ENCODE measurements at regions not wholly inside any gene's neighbourhood (a gene's known extent, or its start where the extent isn't known, plus 50 kb on each side); places are given as distances from the start of the nearest gene placed in this dataset.
"Not testable (repeated sequence)": the region's sequence is repeated elsewhere in the genome, so short reads cannot be mapped to it uniquely, and the experiment has no call there.

DNA sequence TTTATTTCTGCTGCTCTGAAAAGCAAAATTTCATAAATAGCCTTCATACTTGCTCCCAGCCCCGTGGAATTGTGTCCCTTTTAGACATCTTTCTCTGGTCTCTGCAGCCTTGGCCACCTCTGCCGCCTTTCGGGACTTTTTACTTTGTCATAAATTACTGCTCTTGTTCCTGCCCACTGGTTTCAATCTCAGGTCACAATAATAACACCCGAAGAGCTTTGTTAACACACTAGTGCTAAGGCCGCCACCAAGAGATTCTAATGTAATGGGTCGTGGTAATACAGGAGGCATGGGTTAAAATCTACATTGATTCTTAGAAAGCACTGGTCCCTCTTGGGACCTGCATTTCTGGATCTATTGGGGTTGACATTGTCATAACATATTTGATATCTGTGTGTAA is 276.0 kb upstream of the VWC2 start:
- no peaks in the 10 kb centered on the region for H3K4me1 Mint-ChIP-seq
- no peak for ATAC-seq
- H3K36me3 Mint-ChIP-seq, result no peaks in the 10 kb centered on the region
- no peak for DNase-seq (ENCODE audit: low spot score in 2 of 2)
- no peak overlapping the region for H3K27ac Mint-ChIP-seq
- no peak overlapping the region for H3K4me3 Mint-ChIP-seq
- H3K9me3 Mint-ChIP-seq, result peaks cover 3% of the 10 kb centered on the region

DNA sequence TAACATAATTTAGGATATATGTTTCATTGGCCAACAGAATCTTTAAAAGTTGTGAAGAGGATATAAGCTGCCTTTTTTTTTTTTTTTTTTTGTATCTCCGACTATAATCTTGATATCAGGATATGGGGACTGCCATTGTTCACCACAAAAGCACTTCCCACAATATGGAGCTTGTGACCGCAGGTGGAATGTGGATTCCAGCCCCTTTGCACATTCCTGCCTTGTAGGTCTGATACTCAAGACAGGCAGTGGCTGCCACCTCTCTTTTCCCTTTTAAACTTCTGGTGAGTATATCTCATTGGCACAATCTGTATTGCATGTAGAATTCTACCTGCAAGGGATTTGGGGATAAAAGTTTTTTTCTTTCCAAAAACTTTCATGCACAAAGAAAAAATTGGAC is 272.7 kb upstream of the VWC2 start:
- no peak overlapping the region for H3K27ac Mint-ChIP-seq
- H3K9me3 Mint-ChIP-seq, result no peaks in the 10 kb centered on the region
- H3K36me3 Mint-ChIP-seq, result no peaks in the 10 kb centered on the region
- ATAC-seq (no peak), DNase-seq (ENCODE audit: low spot score in 2 of 2) (no peak)
- no peaks in the 10 kb centered on the region for H3K4me1 Mint-ChIP-seq
- H3K4me3 Mint-ChIP-seq, result no peak overlapping the region

DNA sequence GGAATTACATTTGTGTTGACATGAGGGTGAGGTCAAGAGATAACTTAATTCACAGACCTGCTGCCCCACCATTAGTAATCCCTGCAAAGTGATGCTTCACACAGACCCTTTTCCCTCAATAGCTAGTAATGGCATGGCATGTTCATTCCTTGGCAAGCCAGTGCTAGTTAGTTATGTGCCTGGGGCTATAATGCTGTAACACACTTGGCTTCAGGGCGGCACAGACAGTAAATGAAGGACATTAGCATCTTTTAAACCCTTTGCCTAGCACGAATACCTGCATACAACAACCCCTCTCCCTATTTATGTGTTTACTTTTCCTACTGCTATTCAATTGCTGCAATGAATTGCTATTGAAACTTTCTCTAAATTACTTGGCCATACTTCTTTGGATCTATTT is 266.2 kb upstream of the VWC2 start:
- not testable (repeated sequence) for H3K4me3 Mint-ChIP-seq; H3K9me3 Mint-ChIP-seq; H3K4me1 Mint-ChIP-seq; DNase-seq (ENCODE audit: low spot score in 2 of 2); ATAC-seq; H3K36me3 Mint-ChIP-seq; H3K27ac Mint-ChIP-seq

DNA sequence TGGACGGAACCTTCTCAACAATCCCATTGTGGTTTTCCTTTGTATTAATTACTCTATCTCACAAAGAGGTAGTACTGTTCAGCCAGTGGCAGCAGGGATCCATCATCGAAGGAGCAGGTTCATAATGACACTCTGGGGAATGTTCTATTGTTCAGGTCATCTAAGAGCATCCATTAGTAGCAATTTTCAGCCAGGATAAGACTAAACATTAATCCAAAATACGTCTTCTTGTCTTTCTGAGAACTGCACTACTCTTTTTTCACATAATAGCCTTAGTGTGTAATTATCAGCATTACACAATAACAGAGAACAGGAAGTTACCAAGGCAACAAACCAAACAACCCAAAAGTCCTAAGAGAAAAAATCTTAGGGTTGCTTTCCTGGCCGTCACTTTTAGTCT is 259.5 kb upstream of the VWC2 start:
- no peaks in the 10 kb centered on the region for H3K4me1 Mint-ChIP-seq
- H3K36me3 Mint-ChIP-seq, result no peaks in the 10 kb centered on the region
- ATAC-seq, result no peak
- DNase-seq (ENCODE audit: low spot score in 2 of 2), result no peak
- peaks cover 7% of the 10 kb centered on the region for H3K9me3 Mint-ChIP-seq
- no peak overlapping the region for H3K27ac Mint-ChIP-seq
- no peak overlapping the region for H3K4me3 Mint-ChIP-seq

DNA sequence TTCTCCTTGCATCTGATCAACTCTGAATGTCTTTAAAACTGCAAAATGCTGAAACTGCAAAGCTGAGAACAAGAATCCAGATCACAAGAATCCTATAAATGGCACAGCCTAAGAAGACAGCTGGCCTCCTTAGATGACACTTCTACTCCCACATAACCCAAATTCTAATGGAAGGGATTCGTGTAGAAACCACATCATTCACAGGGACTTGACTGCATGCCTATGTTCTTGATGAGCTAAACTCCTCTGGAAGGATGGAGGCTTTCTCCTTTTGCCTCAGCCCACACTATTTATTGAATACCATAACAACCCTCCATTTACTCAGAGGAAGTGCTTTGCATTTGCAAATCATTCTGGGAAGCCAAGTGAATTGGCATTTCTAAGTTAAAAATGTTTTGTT is 252.5 kb upstream of the VWC2 start:
- Mint-ChIP-seq H3K36me3 (no peaks in the 10 kb centered on the region), H3K4me1 (no peaks in the 10 kb centered on the region), H3K4me3 (no peak overlapping the region), H3K27ac (no peak overlapping the region), H3K9me3 (peaks cover 15% of the 10 kb centered on the region)
- ATAC-seq, result no peak
- no peak for DNase-seq (ENCODE audit: low spot score in 2 of 2)

DNA sequence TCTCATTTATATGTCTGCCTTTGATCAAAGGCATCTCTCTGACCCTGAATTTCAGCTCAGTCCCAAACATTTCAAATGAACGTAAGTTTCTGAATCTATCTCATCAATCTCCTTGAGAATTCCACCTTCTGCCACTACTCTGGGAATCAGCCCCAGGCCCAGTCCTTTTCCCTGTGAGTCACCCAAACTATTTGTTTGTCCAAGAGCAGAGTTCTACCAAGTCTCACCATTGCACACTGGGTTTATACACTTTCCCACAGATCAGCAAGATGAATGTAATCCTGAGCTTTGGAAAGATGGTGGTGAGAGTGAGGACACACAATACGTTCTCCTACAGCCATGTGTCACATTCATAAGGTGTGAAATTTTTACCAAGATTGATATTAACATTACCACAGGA is 251.3 kb upstream of the VWC2 start:
- no peak for ATAC-seq
- H3K4me3 Mint-ChIP-seq, result no peak overlapping the region
- H3K36me3 Mint-ChIP-seq, result no peaks in the 10 kb centered on the region
- DNase-seq (ENCODE audit: low spot score in 2 of 2), result no peak
- H3K9me3 Mint-ChIP-seq, result peaks cover 15% of the 10 kb centered on the region
- H3K4me1 Mint-ChIP-seq, result no peaks in the 10 kb centered on the region
- no peak overlapping the region for H3K27ac Mint-ChIP-seq

DNA sequence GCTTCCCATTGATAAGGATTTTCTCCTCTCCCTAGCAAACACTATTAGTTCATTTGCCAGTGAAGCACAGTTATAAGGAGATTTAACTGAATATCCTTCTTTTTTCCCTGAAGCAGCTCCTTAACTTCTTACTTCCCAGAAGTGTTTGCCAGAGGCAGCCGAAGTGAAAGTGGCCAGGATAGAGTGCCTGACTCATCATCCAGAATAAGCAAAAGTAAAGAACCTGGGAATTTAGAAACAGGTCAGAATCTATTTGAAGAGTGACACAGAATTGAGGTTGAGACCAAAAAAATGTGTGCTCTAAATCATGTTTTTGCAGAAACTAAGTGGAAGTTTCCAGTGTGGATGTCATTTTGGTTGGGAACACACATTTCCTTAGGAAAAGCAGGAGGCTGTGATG is 249.6 kb upstream of the VWC2 start:
- Mint-ChIP-seq H3K36me3 (no peaks in the 10 kb centered on the region), H3K27ac (no peak overlapping the region), H3K4me3 (no peak overlapping the region), H3K9me3 (peaks cover 15% of the 10 kb centered on the region), H3K4me1 (no peaks in the 10 kb centered on the region)
- ATAC-seq (no peak), DNase-seq (ENCODE audit: low spot score in 2 of 2) (no peak)

DNA sequence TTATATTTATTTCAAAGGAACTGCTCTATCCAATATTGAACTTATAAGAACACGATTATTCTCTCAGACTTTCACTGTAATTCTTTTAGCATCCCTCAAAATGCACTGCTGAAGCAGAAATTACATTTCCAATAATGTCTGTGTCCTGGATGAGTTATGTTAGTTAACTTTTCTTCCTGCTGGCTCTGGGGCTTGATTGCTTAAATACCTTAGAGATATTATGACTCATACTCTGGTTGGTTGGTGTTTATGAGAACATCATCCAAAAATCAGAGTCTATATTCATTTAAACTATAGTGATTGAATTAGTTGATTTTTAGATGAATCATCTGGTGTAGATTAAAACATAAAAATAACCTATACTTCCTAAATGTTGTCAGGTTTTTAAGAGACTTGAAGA is 246.3 kb upstream of the VWC2 start:
- no peak for ATAC-seq
- Mint-ChIP-seq H3K4me1 (no peaks in the 10 kb centered on the region), H3K9me3 (peaks cover 14% of the 10 kb centered on the region), H3K27ac (no peak overlapping the region), H3K36me3 (no peaks in the 10 kb centered on the region), H3K4me3 (no peak overlapping the region)
- DNase-seq (ENCODE audit: low spot score in 2 of 2), result no peak

DNA sequence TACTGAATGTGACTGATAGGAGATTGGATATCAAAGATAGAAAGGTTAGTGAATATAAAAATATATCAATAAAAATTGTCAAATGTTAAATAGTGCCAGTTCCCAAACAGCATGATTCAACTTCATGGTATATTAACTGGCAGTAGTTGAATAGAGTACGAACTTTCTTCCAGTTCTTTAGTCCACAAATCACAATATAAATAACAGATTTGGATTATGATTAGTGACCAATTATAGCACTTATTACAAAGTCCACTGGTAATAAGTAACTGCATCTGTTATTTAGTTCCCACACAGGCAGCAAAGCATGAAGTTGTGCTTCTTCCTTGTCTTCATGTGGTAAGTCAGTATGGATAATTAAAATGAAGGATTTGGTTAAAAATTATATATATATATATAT is 243.0 kb upstream of the VWC2 start:
- Mint-ChIP-seq H3K4me1 (no peaks in the 10 kb centered on the region), H3K4me3 (no peak overlapping the region), H3K9me3 (peaks cover 11% of the 10 kb centered on the region), H3K27ac (no peak overlapping the region), H3K36me3 (no peaks in the 10 kb centered on the region)
- ATAC-seq (no peak), DNase-seq (ENCODE audit: low spot score in 2 of 2) (no peak)

DNA sequence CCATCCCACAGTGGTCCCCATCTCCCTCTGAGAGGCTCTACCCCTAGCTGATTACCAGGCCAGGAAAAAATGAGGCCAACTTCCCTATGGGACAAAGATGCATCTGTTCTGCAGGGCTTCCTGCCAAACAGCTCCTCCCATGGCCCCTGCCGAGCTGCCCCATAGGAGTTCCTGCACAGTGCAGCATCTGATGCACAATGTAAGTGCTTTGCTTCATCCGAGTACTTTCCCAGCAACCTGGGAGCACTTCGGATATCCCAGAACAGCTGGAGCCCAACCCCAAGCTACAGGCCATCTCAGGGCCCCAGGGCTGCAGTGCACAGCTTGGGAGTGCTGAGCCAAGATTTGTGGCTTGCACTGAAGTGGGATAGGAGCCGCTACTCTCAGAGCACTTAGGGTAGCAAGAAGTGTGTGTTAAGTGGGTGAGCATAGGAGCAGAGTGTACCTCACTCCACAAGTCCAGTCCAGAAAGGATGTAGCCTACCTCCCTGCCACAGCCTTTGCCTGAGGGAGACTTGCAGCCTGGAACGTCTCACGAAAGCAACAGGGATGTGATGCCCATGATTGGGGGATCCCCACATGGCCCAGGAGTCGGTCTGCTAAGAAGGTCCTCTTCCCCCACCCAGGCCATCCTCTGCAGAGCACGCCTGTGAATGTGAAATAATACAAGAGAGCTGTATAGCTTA is 209.6 kb upstream of the VWC2 start:
- Mint-ChIP-seq H3K9me3 (peaks cover 6% of the 10 kb centered on the region), H3K27ac (no peak overlapping the region), H3K4me1 (no peaks in the 10 kb centered on the region), H3K36me3 (no peaks in the 10 kb centered on the region), H3K4me3 (no peak overlapping the region)
- ATAC-seq, result peak; percentile 13
- no peak for DNase-seq (ENCODE audit: low spot score in 2 of 2)

DNA sequence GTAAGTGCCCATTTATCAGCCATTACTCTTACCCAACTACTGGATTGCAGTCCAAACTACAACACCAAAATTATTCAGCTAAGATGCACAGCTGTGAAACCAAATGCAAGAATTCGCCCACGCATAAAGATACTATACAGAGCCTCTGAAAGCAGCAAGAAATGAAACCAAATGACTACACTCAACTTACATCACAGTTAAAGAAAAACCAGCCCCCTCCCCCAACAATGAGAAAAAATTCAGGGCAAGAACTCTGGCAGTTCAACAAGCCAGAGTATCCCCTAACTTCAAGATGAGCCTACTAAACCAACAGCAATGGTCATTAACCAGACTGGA is 209.1 kb upstream of the VWC2 start:
- H3K27ac Mint-ChIP-seq, result no peak overlapping the region
- no peak overlapping the region for H3K4me3 Mint-ChIP-seq
- no peaks in the 10 kb centered on the region for H3K4me1 Mint-ChIP-seq
- no peaks in the 10 kb centered on the region for H3K36me3 Mint-ChIP-seq
- DNase-seq (ENCODE audit: low spot score in 2 of 2), result no peak
- H3K9me3 Mint-ChIP-seq, result peaks cover 6% of the 10 kb centered on the region
- no peak for ATAC-seq

DNA sequence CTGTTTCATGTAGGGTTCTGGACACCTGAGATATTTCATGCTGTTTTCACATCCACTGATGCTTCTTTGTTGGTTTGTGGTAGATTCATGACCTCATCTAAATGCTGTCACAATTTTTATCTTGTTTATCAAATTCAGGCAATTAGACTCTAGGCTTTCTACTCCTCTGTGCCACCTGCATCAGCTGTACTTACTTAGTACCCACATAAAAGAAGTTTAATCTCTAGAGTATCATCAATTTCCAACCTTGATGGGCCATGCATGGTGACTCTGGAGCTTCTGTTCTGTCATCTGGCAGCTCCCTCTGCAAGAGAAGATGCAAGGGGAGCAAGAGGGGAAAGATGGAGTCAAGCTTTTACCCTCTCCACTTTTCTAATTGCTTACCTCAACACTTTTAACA is 195.9 kb upstream of the VWC2 start:
- no peak overlapping the region for H3K4me3 Mint-ChIP-seq
- H3K36me3 Mint-ChIP-seq, result no peaks in the 10 kb centered on the region
- no peaks in the 10 kb centered on the region for H3K4me1 Mint-ChIP-seq
- peaks cover 14% of the 10 kb centered on the region for H3K9me3 Mint-ChIP-seq
- no peak for DNase-seq (ENCODE audit: low spot score in 2 of 2)
- H3K27ac Mint-ChIP-seq, result no peak overlapping the region
- ATAC-seq, result no peak

DNA sequence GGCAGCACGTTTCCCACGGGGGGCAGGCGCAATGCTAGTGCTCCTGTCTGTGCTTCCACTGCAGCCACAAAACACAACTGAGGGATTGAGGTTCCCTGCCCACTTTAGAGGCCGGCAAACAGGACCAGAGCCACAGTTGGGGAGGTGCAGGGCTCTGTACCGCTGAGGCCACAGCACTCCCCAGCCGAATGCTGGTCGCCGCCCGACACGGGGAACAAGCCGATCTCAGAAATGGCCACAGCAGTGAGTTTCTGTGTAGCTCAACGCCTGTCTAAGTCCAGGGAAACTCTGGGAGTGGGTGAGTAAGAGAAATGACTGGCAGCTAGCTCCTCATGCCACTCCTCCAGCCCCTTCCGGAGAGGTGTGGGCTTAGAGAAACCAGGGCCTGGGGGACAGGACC is 194.0 kb upstream of the VWC2 start:
- H3K27ac Mint-ChIP-seq, result no peak overlapping the region
- no peaks in the 10 kb centered on the region for H3K36me3 Mint-ChIP-seq
- H3K9me3 Mint-ChIP-seq, result peaks cover 17% of the 10 kb centered on the region
- H3K4me3 Mint-ChIP-seq, result no peak overlapping the region
- DNase-seq (ENCODE audit: low spot score in 2 of 2), result no peak
- no peak for ATAC-seq
- H3K4me1 Mint-ChIP-seq, result no peaks in the 10 kb centered on the region

DNA sequence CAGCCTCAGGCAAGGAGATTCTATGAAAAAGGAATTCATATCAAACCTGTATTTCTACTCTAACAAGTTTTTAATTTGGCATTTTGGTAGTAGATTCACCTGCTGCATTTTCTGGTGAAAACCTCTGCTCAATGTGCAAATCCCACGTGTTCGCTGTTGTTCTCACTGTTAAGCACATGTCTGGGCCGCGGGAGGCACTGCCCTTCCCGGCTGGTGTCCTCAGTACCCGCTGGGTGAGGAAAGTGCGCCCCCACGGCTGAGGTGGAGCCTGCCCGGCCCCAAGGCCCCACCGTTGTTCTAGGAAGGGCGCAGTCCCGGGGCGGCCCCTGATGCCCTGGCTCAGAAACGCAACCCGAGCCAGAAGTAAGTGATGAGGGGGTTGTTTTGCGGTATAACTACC is 193.4 kb upstream of the VWC2 start:
- no peak for DNase-seq (ENCODE audit: low spot score in 2 of 2)
- Mint-ChIP-seq H3K27ac (no peak overlapping the region), H3K4me1 (no peaks in the 10 kb centered on the region), H3K4me3 (no peak overlapping the region), H3K9me3 (peaks cover 17% of the 10 kb centered on the region), H3K36me3 (no peaks in the 10 kb centered on the region)
- ATAC-seq, result no peak

DNA sequence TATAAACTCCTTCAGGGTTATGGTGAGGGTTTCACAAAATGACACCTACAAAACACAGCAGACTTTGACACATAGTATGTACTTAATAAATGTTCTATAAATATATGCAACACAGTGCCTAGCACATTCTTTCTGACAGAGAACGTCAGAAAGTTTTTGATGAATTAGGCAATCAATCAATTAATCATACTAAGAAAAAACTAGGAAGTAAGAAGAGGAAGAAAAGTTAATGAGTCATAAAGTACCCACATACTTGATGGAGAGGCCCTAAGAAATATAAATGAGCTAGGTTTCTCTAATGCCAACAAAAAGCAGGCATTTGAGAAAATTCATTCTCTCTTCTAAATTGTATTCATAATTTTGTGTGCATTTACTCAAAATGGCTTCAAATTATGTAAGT is 192.7 kb upstream of the VWC2 start:
- H3K9me3 Mint-ChIP-seq, result peaks cover 17% of the 10 kb centered on the region
- H3K36me3 Mint-ChIP-seq, result no peaks in the 10 kb centered on the region
- no peaks in the 10 kb centered on the region for H3K4me1 Mint-ChIP-seq
- H3K27ac Mint-ChIP-seq, result no peak overlapping the region
- ATAC-seq, result no peak
- no peak overlapping the region for H3K4me3 Mint-ChIP-seq
- DNase-seq (ENCODE audit: low spot score in 2 of 2), result no peak

DNA sequence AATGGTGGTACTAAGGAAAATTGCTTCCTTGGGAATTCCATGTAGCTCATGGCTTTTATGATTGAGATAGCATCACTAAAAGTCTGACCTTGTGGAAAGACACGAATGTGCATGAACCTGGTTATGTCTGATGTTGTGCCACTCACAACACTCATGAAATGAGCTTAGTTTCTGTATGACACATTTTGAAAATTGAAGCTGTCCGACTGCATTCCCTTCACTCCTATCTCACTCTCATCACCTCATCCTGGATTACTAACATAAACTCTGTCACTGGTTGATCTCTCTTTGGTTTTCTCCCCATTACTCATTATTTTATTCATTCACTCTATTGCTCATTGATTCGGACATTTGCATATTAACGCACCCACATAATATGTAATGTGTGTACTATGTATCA is 190.0 kb upstream of the VWC2 start:
- no peak for DNase-seq (ENCODE audit: low spot score in 2 of 2)
- Mint-ChIP-seq H3K4me3 (no peak overlapping the region), H3K27ac (no peak overlapping the region), H3K4me1 (no peaks in the 10 kb centered on the region), H3K9me3 (peaks cover 16% of the 10 kb centered on the region), H3K36me3 (no peaks in the 10 kb centered on the region)
- no peak for ATAC-seq
